CD14-positive monocyte (primary cell): ENCODE measurements at regions not wholly inside any gene's neighbourhood (a gene's known extent, or its start where the extent isn't known, plus 50 kb on each side); places are given as distances from the start of the nearest gene placed in this dataset.

Experiments used
- DNase-seq, 3 donors: peaks; one replicate each; pipeline ENCODE4 v3.0.0-alpha.2; 2011 to 2022
- H2AFZ ChIP-seq: 2 replicates; pipeline ENCODE4 v1.6.0; 2012; ENCODE audit warnings: mild to moderate bottlenecking, low read depth, low read length, inconsistent platforms; ENCODE audit not compliant: insufficient read depth, poor library complexity, severe bottlenecking
- H3K27ac ChIP-seq, 2 donors: 1 replicate in 1 of 2; 2 replicates in 1 of 2; pipeline ENCODE4 v1.5.1; 2012 to 2013; ENCODE audit warnings: low read length in 2 of 2, control low read depth in 1 of 2, inconsistent platforms in 1 of 2, low read depth in 1 of 2, mild to moderate bottlenecking in 1 of 2
- H3K27me3 ChIP-seq, 2 donors: one replicate each; pipeline versions ENCODE4 v1.6.0 to v1.6.1; 2011 to 2013; ENCODE audit warnings: low read length in 2 of 2; ENCODE audit not compliant: control insufficient read depth in 2 of 2, insufficient read depth in 2 of 2
- H3K36me3 ChIP-seq, 2 donors: replicated peaks in 1 of 2; 1 replicate in 1 of 2; 2 replicates in 1 of 2; pipeline versions ENCODE4 v1.5.1 to v1.6.1; 2012 to 2013; ENCODE audit warnings: low read length in 2 of 2, control low read depth in 1 of 2, inconsistent platforms in 1 of 2, mild to moderate bottlenecking in 1 of 2; ENCODE audit not compliant: insufficient read depth in 2 of 2, control insufficient read depth in 1 of 2
- H3K4me1 ChIP-seq, 2 donors: 1 replicate in 1 of 2; 2 replicates in 1 of 2; pipeline versions ENCODE4 v1.5.1 to v1.6.1; 2012 to 2013; ENCODE audit warnings: low read length in 2 of 2, control low read depth in 1 of 2, inconsistent platforms in 1 of 2, mild to moderate bottlenecking in 1 of 2, moderate library complexity in 1 of 2; ENCODE audit not compliant: insufficient read depth in 2 of 2, control insufficient read depth in 1 of 2
- H3K4me2 ChIP-seq: replicated peaks from 2 replicates; pipeline ENCODE3; 2012; ENCODE audit warnings: low read length, moderate library complexity, mild to moderate bottlenecking; ENCODE audit not compliant: poor library complexity, severe bottlenecking; ENCODE audit errors: extremely low read depth
- H3K4me3 ChIP-seq, 3 experiments: fragments of 200-600 bp in 1 of 3; sonication (generic) in 1 of 3; replicated peaks in 1 of 3; 1 replicate in 2 of 3; 2 replicates in 1 of 3; pipeline ENCODE4 v1.5.1; 2011 to 2013; ENCODE audit warnings: low read length in 3 of 3, mild to moderate bottlenecking in 3 of 3, control low read depth in 2 of 3, low read depth in 2 of 3, inconsistent platforms in 1 of 3, moderate library complexity in 1 of 3
- H3K79me2 ChIP-seq: 2 replicates; pipeline ENCODE4 v1.6.0; 2012; ENCODE audit warnings: mild to moderate bottlenecking, control low read depth, inconsistent platforms, low read length, moderate library complexity; ENCODE audit not compliant: insufficient read depth
- H3K9ac ChIP-seq: 2 replicates; pipeline ENCODE4 v1.6.0; 2017; ENCODE audit warnings: low read length, mild to moderate bottlenecking; ENCODE audit not compliant: insufficient read depth, poor library complexity, severe bottlenecking
- H3K9me3 ChIP-seq, 2 donors: replicated peaks in 1 of 2; 1 replicate in 1 of 2; 2 replicates in 1 of 2; pipeline versions ENCODE4 v1.5.1 to v1.6.1; 2012 to 2013; ENCODE audit warnings: low read length in 2 of 2, control low read depth in 1 of 2; ENCODE audit not compliant: control insufficient read depth in 1 of 2, insufficient read depth in 1 of 2
- H4K20me1 ChIP-seq: 2 replicates; pipeline ENCODE4 v1.6.0; 2012; ENCODE audit warnings: mild to moderate bottlenecking, low read length, control low read depth, moderate library complexity; ENCODE audit not compliant: insufficient read depth
- H3K27ac Mint-ChIP-seq, 7 donors: one replicate each; pipeline ENCODE4 v1.8.0; 2020; ENCODE audit warnings: mild to moderate bottlenecking in 7 of 7, mixed read lengths in 7 of 7, moderate library complexity in 6 of 7, inconsistent platforms in 2 of 7
- H3K27me3 Mint-ChIP-seq, 3 donors: one replicate each; pipeline ENCODE4 v1.8.0; 2021 to 2022; ENCODE audit warnings: low read depth in 3 of 3, mild to moderate bottlenecking in 3 of 3, mixed read lengths in 3 of 3, moderate library complexity in 3 of 3, inconsistent platforms in 1 of 3
- H3K36me3 Mint-ChIP-seq, 2 donors: one replicate each; pipeline ENCODE4 v1.8.0; 2020; ENCODE audit warnings: mixed read lengths in 2 of 2, inconsistent platforms in 1 of 2, mild to moderate bottlenecking in 1 of 2
- H3K4me1 Mint-ChIP-seq: one replicate; pipeline ENCODE4 v1.8.0; 2020; ENCODE audit warnings: mild to moderate bottlenecking, mixed read lengths
- H3K4me3 Mint-ChIP-seq, 2 donors: one replicate each; pipeline ENCODE4 v1.8.0; 2020; ENCODE audit warnings: mild to moderate bottlenecking in 2 of 2, mixed read lengths in 2 of 2, moderate library complexity in 1 of 2
- H3K9me3 Mint-ChIP-seq, 7 donors: one replicate each; pipeline ENCODE4 v1.8.0; 2020 to 2022; ENCODE audit warnings: mixed read lengths in 7 of 7, mild to moderate bottlenecking in 6 of 7, moderate library complexity in 6 of 7, inconsistent platforms in 2 of 7
- WGBS: methylation state at CpG from one replicate; pipeline ENCODE4 v1.1.5; 2013; ENCODE audit warnings: missing lambda C conversion rate; ENCODE audit not compliant: insufficient coverage; 5-methylcytosine and 5-hydroxymethylcytosine counted together
- intact Hi-C, 2 donors: fragments of 100-400 bp; cut with micrococcal nuclease; formaldehyde crosslinking; loops; one replicate each; pipeline versions ENCODE4 v1.15.0 to v1.15.1; 2023
- TF ChIP-seq, protein P1 (sequence below): fragments of 200-600 bp; IDR thresholded peaks from one replicate; pipeline ENCODE4 v1.8.0; 2022; ENCODE audit warnings: antibody characterized with exemption, mild to moderate bottlenecking

- TF ChIP-seq, protein P1, sequence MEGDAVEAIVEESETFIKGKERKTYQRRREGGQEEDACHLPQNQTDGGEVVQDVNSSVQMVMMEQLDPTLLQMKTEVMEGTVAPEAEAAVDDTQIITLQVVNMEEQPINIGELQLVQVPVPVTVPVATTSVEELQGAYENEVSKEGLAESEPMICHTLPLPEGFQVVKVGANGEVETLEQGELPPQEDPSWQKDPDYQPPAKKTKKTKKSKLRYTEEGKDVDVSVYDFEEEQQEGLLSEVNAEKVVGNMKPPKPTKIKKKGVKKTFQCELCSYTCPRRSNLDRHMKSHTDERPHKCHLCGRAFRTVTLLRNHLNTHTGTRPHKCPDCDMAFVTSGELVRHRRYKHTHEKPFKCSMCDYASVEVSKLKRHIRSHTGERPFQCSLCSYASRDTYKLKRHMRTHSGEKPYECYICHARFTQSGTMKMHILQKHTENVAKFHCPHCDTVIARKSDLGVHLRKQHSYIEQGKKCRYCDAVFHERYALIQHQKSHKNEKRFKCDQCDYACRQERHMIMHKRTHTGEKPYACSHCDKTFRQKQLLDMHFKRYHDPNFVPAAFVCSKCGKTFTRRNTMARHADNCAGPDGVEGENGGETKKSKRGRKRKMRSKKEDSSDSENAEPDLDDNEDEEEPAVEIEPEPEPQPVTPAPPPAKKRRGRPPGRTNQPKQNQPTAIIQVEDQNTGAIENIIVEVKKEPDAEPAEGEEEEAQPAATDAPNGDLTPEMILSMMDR, result no peak
- H3K4me2 ChIP-seq, result no peak overlapping the region
- no peak for DNase-seq
- no peak overlapping the region for H2AFZ ChIP-seq
- no peaks in the 10 kb centered on the region for H3K27me3 ChIP-seq
- H3K4me1 Mint-ChIP-seq, result no peaks in the 10 kb centered on the region
- no peak overlapping the region for H3K4me3 ChIP-seq
- no peak overlapping the region for H3K4me3 Mint-ChIP-seq
- H3K27ac ChIP-seq, result no peak overlapping the region
- no peak overlapping the region for H3K27ac Mint-ChIP-seq
- H3K79me2 ChIP-seq, result no peaks in the 10 kb centered on the region
- peaks cover 19 to 24% of the 10 kb centered on the region in 2 donors for H3K9me3 ChIP-seq
- WGBS, result 98% methylated on average over 31 of the region's 34 CpGs
- no peaks in the 10 kb centered on the region for H4K20me1 ChIP-seq
- intact Hi-C loops, result no loop called here
- no peaks in the 10 kb centered on the region for H3K27me3 Mint-ChIP-seq
- H3K4me1 ChIP-seq, result no peaks in the 10 kb centered on the region
- no peaks in the 10 kb centered on the region for H3K36me3 ChIP-seq
- no peaks in the 10 kb centered on the region for H3K36me3 Mint-ChIP-seq
- H3K9me3 Mint-ChIP-seq, result peaks cover 0 to 24% (median 8%) of the 10 kb centered on the region in 7 donors
- no peak overlapping the region for H3K9ac ChIP-seq
Measured at GRCh38 chr6:65787787-65788186, 80.8 kb upstream of the EYS start.

- peaks cover 19 to 24% of the 10 kb centered on the region in 2 donors for H3K9me3 ChIP-seq
- H3K27ac ChIP-seq, result no peak overlapping the region
- H3K27me3 ChIP-seq, result no peaks in the 10 kb centered on the region
- no peaks in the 10 kb centered on the region for H3K79me2 ChIP-seq
- peaks cover 0 to 24% (median 8%) of the 10 kb centered on the region in 7 donors for H3K9me3 Mint-ChIP-seq
- H3K36me3 Mint-ChIP-seq, result no peaks in the 10 kb centered on the region
- WGBS, result 95% methylated on average over 8 of the region's 8 CpGs
- DNase-seq, result no peak
- H3K4me2 ChIP-seq, result no peak overlapping the region
- no peak overlapping the region for H2AFZ ChIP-seq
- H3K4me1 Mint-ChIP-seq, result no peaks in the 10 kb centered on the region
- H3K36me3 ChIP-seq, result no peaks in the 10 kb centered on the region
- H3K4me1 ChIP-seq, result no peaks in the 10 kb centered on the region
- H4K20me1 ChIP-seq, result no peaks in the 10 kb centered on the region
- H3K9ac ChIP-seq, result no peak overlapping the region
- no peak overlapping the region for H3K4me3 ChIP-seq
- no peaks in the 10 kb centered on the region for H3K27me3 Mint-ChIP-seq
- no peak overlapping the region for H3K27ac Mint-ChIP-seq
- H3K4me3 Mint-ChIP-seq, result no peak overlapping the region
- TF ChIP-seq, protein P1, result no peak
- intact Hi-C loops, result no loop called here
Measured at GRCh38 chr6:65786815-65787214, 79.8 kb upstream of the EYS start.
